ENCODE measurements at regions not wholly inside any gene's neighbourhood (a gene's known extent, or its start where the extent isn't known, plus 50 kb on each side); places are given as distances from the start of the nearest gene placed in this dataset.
A peak's percentile ranks its signal among the peaks of the same experiment; 100 is the strongest.
"Not testable (repeated sequence)": the region's sequence is repeated elsewhere in the genome, so short reads cannot be mapped to it uniquely, and the experiment has no call there.

DNA sequence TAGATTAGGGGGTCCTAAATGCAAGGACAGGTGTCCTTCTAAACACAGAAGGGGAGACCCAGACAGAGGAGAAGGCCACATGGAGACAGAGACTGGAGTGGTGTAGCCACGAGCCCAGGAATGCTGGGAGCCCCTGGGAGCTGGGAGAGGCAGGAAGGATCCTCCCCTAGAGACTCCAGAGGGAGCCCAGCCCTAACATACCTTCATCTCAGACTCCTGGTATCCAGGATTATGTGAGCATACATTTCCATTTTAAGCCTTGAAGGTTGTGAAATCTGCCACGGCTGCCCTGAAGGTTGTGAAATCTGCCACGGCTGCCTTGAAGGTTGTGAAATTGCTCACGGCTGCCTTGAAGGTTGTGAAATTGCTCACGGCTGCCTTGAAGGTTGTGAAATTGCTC is 148.4 kb downstream of the ASMT start:
- H3K9me3 ChIP-seq (ENCODE audit: control insufficient read depth, insufficient read depth, low read depth, low read length), result no peaks in the 10 kb centered on the region
- no peak overlapping the region for H3K27ac ChIP-seq (ENCODE audit: extremely low read depth, low read depth, low read length)
- no peaks in the 10 kb centered on the region for H3K36me3 ChIP-seq (ENCODE audit: control insufficient read depth in 2 of 2, insufficient read depth in 1 of 2, low read length in 2 of 2)
- no peaks in the 10 kb centered on the region for H3K4me1 ChIP-seq (ENCODE audit: control insufficient read depth, insufficient read depth, low read length)
- CTCF ChIA-PET, result no interaction called here
- POLR2A ChIA-PET, result no interaction called here
- H3K4me3 ChIP-seq (ENCODE audit: low read depth, low read length), result no peak overlapping the region
- TF ChIP-seq PRDM1 (tag by site-specific recombination; IDR thresholded peaks at IDR 0.05) (no peak), ZNF19 (tag by site-specific recombination; IDR thresholded peaks at IDR 0.05; ENCODE audit: low read depth) (no peak), KLF1 (tag by site-specific recombination; IDR thresholded peaks at IDR 0.05) (no peak), SETDB1 (IDR thresholded peaks at IDR 0.05; ENCODE audit: insufficient read length, low read length) (no peak), GLI2 (tag by site-specific recombination; IDR thresholded peaks at IDR 0.05; ENCODE audit: borderline replicate concordance, low read depth) (no peak), BCL11A (tag by site-specific recombination; IDR thresholded peaks at IDR 0.05; ENCODE audit: low read depth) (no peak), ZNF26 (tag by site-specific recombination; IDR thresholded peaks at IDR 0.05) (no peak), ZNF221 (tag by site-specific recombination; IDR thresholded peaks at IDR 0.05; ENCODE audit: borderline replicate concordance) (no peak)

- H3K27ac ChIP-seq (ENCODE audit: extremely low read depth, low read depth, low read length); H3K4me1 ChIP-seq (ENCODE audit: control insufficient read depth, insufficient read depth, low read length); H3K4me3 ChIP-seq (ENCODE audit: low read depth, low read length); H3K9me3 ChIP-seq (ENCODE audit: control insufficient read depth, insufficient read depth, low read depth, low read length); H3K36me3 ChIP-seq (ENCODE audit: control insufficient read depth in 2 of 2, insufficient read depth in 1 of 2, low read length in 2 of 2); CTCF ChIA-PET; POLR2A ChIA-PET: not testable (repeated sequence)
- peak; percentile 52; the same call in 1 of the 2 replicates for TF ChIP-seq TCF7L2 (IDR thresholded peaks at IDR 0.05; ENCODE audit: borderline replicate concordance, low read depth, low read length)
These were observed 150.1 kb downstream of the ASMT start for GRCh38 chrX:1764883-1765364.

- no peaks in the 10 kb centered on the region for H3K4me1 ChIP-seq (ENCODE audit: control insufficient read depth, insufficient read depth, low read length)
- H3K36me3 ChIP-seq (ENCODE audit: control insufficient read depth in 2 of 2, insufficient read depth in 1 of 2, low read length in 2 of 2), result no peaks in the 10 kb centered on the region
- ChIA-PET CTCF (no interaction called here), POLR2A (no interaction called here)
- H3K27ac ChIP-seq (ENCODE audit: extremely low read depth, low read depth, low read length), result no peak overlapping the region
- no peaks in the 10 kb centered on the region for H3K9me3 ChIP-seq (ENCODE audit: control insufficient read depth, insufficient read depth, low read depth, low read length)
- no peak overlapping the region for H3K4me3 ChIP-seq (ENCODE audit: low read depth, low read length)
- TF ChIP-seq, protein P1, sequence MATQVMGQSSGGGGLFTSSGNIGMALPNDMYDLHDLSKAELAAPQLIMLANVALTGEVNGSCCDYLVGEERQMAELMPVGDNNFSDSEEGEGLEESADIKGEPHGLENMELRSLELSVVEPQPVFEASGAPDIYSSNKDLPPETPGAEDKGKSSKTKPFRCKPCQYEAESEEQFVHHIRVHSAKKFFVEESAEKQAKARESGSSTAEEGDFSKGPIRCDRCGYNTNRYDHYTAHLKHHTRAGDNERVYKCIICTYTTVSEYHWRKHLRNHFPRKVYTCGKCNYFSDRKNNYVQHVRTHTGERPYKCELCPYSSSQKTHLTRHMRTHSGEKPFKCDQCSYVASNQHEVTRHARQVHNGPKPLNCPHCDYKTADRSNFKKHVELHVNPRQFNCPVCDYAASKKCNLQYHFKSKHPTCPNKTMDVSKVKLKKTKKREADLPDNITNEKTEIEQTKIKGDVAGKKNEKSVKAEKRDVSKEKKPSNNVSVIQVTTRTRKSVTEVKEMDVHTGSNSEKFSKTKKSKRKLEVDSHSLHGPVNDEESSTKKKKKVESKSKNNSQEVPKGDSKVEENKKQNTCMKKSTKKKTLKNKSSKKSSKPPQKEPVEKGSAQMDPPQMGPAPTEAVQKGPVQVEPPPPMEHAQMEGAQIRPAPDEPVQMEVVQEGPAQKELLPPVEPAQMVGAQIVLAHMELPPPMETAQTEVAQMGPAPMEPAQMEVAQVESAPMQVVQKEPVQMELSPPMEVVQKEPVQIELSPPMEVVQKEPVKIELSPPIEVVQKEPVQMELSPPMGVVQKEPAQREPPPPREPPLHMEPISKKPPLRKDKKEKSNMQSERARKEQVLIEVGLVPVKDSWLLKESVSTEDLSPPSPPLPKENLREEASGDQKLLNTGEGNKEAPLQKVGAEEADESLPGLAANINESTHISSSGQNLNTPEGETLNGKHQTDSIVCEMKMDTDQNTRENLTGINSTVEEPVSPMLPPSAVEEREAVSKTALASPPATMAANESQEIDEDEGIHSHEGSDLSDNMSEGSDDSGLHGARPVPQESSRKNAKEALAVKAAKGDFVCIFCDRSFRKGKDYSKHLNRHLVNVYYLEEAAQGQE (tag by site-specific recombination; IDR thresholded peaks at IDR 0.05), result no peak
These were observed 152.2 kb downstream of the ASMT start for GRCh38 chrX:1767026-1767425.

- CTCF ChIA-PET, result no interaction called here
- H3K9me3 ChIP-seq (ENCODE audit: control insufficient read depth, insufficient read depth, low read depth, low read length), result no peaks in the 10 kb centered on the region
- H3K36me3 ChIP-seq (ENCODE audit: control insufficient read depth in 2 of 2, insufficient read depth in 1 of 2, low read length in 2 of 2), result no peaks in the 10 kb centered on the region
- H3K4me3 ChIP-seq (ENCODE audit: low read depth, low read length), result no peak overlapping the region
- POLR2A ChIA-PET, result no interaction called here
- H3K27ac ChIP-seq (ENCODE audit: extremely low read depth, low read depth, low read length), result no peak overlapping the region
- H3K4me1 ChIP-seq (ENCODE audit: control insufficient read depth, insufficient read depth, low read length), result no peaks in the 10 kb centered on the region
- TF ChIP-seq TCF7L2 (IDR thresholded peaks at IDR 0.05; ENCODE audit: borderline replicate concordance, low read depth, low read length), result no peak
- TF ChIP-seq, protein P2, sequence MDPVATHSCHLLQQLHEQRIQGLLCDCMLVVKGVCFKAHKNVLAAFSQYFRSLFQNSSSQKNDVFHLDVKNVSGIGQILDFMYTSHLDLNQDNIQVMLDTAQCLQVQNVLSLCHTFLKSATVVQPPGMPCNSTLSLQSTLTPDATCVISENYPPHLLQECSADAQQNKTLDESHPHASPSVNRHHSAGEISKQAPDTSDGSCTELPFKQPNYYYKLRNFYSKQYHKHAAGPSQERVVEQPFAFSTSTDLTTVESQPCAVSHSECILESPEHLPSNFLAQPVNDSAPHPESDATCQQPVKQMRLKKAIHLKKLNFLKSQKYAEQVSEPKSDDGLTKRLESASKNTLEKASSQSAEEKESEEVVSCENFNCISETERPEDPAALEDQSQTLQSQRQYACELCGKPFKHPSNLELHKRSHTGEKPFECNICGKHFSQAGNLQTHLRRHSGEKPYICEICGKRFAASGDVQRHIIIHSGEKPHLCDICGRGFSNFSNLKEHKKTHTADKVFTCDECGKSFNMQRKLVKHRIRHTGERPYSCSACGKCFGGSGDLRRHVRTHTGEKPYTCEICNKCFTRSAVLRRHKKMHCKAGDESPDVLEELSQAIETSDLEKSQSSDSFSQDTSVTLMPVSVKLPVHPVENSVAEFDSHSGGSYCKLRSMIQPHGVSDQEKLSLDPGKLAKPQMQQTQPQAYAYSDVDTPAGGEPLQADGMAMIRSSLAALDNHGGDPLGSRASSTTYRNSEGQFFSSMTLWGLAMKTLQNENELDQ (tag by site-specific recombination; IDR thresholded peaks at IDR 0.05; ENCODE audit: low read depth), result no peak
- TF ChIP-seq SP7 (tag by site-specific recombination; IDR thresholded peaks at IDR 0.05), result no peak
- no peak for TF ChIP-seq ZNF366 (tag by site-specific recombination; conservative IDR thresholded peaks at IDR 0.05)
- TF ChIP-seq, protein P3, sequence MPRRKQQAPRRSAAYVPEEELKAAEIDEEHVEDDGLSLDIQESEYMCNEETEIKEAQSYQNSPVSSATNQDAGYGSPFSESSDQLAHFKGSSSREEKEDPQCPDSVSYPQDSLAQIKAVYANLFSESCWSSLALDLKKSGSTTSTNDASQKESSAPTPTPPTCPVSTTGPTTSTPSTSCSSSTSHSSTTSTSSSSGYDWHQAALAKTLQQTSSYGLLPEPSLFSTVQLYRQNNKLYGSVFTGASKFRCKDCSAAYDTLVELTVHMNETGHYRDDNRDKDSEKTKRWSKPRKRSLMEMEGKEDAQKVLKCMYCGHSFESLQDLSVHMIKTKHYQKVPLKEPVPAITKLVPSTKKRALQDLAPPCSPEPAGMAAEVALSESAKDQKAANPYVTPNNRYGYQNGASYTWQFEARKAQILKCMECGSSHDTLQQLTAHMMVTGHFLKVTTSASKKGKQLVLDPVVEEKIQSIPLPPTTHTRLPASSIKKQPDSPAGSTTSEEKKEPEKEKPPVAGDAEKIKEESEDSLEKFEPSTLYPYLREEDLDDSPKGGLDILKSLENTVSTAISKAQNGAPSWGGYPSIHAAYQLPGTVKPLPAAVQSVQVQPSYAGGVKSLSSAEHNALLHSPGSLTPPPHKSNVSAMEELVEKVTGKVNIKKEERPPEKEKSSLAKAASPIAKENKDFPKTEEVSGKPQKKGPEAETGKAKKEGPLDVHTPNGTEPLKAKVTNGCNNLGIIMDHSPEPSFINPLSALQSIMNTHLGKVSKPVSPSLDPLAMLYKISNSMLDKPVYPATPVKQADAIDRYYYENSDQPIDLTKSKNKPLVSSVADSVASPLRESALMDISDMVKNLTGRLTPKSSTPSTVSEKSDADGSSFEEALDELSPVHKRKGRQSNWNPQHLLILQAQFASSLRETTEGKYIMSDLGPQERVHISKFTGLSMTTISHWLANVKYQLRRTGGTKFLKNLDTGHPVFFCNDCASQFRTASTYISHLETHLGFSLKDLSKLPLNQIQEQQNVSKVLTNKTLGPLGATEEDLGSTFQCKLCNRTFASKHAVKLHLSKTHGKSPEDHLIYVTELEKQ (tag by site-specific recombination; IDR thresholded peaks at IDR 0.05; ENCODE audit: borderline replicate concordance), result no peak
- no peak for TF ChIP-seq ZNF132 (tag by site-specific recombination; IDR thresholded peaks at IDR 0.05; ENCODE audit: borderline replicate concordance)
- TF ChIP-seq ZFP69B (tag by site-specific recombination; IDR thresholded peaks at IDR 0.05), result no peak
- TF ChIP-seq ZNF10 (tag by site-specific recombination; IDR thresholded peaks at IDR 0.05), result no peak
- no peak for TF ChIP-seq ZNF701 (tag by site-specific recombination; IDR thresholded peaks at IDR 0.05)
These were observed 164.0 kb downstream of the ASMT start for GRCh38 chrX:1778817-1779216.
